ENCODE measurements at regions not wholly inside any gene's neighbourhood (a gene's known extent, or its start where the extent isn't known, plus 50 kb on each side); places are given as distances from the start of the nearest gene placed in this dataset.
"Not testable (repeated sequence)": the region's sequence is repeated elsewhere in the genome, so short reads cannot be mapped to it uniquely, and the experiment has no call there.

DNA sequence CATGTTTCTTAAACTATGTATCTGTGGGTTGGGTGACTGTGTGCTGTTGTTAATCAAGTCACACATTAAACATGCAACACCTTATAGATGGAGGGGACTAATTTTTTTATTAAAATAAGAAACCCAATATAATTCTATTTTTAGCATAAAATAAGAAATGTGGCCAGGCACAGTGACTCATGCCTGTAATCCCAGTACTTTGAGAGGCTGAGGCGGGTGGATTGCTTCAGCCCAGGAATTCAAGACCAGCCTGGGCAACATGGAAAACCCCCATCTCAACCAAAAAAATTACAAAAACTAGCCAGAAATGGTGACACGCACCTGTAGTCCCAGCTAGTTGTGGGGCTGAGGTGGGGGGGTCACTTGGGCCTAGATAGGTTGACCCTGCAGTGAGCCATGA is 1021.0 kb downstream of the EPHA3 start:
- H3K27me3 Mint-ChIP-seq, result no peaks in the 10 kb centered on the region
- no peaks in the 10 kb centered on the region for H3K4me1 Mint-ChIP-seq
- POLR2A ChIA-PET, result no interaction called here
- CTCF ChIA-PET, result no interaction called here
- no peak overlapping the region for H3K4me3 Mint-ChIP-seq
- H3K9me3 Mint-ChIP-seq, result peaks cover 12% of the 10 kb centered on the region
- no peak for DNase-seq
- no peak overlapping the region for H3K27ac Mint-ChIP-seq
- no peaks in the 10 kb centered on the region for H3K36me3 Mint-ChIP-seq (ENCODE audit: low read depth)

DNA sequence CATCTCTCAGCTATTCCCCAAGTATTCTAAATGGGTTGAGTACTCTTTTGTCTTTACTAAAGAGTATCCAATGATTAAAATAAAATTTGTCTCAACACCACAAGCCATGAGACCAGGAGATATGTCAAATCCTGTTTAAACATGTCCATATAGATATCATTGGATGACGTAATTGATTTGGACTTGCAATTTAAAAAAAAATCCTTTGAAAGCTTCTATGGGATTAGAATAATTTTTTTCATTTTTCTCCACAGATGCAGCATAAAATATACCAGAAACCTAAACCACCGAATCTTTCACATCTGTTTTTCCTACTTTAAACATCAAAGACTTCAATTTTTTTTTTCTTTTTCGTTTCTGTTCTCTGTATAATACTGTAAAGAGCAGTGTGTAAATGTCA is 1022.3 kb downstream of the EPHA3 start:
- POLR2A ChIA-PET, result no interaction called here
- H3K36me3 Mint-ChIP-seq (ENCODE audit: low read depth), result no peaks in the 10 kb centered on the region

DNA sequence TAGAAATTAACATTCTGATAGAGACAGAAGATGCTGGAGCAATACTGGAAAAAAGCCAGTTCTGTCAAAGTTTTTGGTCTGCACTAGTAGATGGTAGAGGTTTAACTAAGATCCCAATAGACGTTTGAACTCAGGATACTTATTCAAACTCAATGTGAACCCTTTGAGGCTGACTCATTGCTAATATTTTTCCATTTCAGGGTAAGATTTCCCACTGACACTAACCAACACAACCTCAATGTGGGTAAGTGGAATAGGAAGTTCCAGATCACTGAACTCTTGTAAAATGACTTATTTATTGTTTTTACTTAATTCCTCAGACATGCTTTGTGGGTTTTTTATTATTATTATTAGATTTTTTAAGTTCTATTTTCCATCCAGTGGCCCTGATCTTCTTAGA is 1024.8 kb downstream of the EPHA3 start:
- no peaks in the 10 kb centered on the region for H3K27me3 Mint-ChIP-seq
- no peaks in the 10 kb centered on the region for H3K4me1 Mint-ChIP-seq
- H3K9me3 Mint-ChIP-seq, result peaks cover 10% of the 10 kb centered on the region
- CTCF ChIA-PET, result no interaction called here
- no peaks in the 10 kb centered on the region for H3K36me3 Mint-ChIP-seq (ENCODE audit: low read depth)
- no peak for DNase-seq
- H3K27ac Mint-ChIP-seq, result no peak overlapping the region
- POLR2A ChIA-PET, result no interaction called here
- H3K4me3 Mint-ChIP-seq, result no peak overlapping the region

More for the DNA sequence above, 1022.3 kb downstream of the EPHA3 start:
- Mint-ChIP-seq H3K4me1 (no peaks in the 10 kb centered on the region), H3K4me3 (no peak overlapping the region), H3K9me3 (peaks cover 15% of the 10 kb centered on the region), H3K27ac (no peak overlapping the region), H3K27me3 (no peaks in the 10 kb centered on the region)
- CTCF ChIA-PET, result no interaction called here
- DNase-seq, result no peak

DNA sequence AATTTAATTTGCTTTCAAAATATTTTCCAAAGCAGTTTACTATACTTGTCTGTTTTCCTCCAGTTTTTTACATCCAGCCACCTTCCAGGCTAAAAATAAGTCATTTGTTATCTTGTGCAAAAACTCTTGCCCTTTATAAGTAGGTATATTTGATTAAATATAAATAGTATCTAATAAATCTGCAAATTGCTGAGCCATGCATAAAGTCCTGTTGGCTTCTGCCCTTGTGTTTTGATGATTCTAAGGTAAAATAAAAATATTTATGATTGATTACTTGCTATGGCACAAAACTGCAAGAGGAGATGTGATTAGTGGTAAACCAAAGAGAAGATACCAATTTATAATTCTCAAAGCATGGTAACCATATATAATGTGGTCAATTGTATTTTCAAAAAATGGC is 1026.7 kb downstream of the EPHA3 start:
- no peak for DNase-seq
- ChIA-PET POLR2A (no interaction called here), CTCF (no interaction called here)
- H3K36me3 Mint-ChIP-seq (ENCODE audit: low read depth), result no peaks in the 10 kb centered on the region
- H3K4me1 Mint-ChIP-seq, result no peaks in the 10 kb centered on the region
- no peak overlapping the region for H3K4me3 Mint-ChIP-seq
- peaks cover 10% of the 10 kb centered on the region for H3K9me3 Mint-ChIP-seq
- H3K27me3 Mint-ChIP-seq, result no peaks in the 10 kb centered on the region
- H3K27ac Mint-ChIP-seq, result no peak overlapping the region

DNA sequence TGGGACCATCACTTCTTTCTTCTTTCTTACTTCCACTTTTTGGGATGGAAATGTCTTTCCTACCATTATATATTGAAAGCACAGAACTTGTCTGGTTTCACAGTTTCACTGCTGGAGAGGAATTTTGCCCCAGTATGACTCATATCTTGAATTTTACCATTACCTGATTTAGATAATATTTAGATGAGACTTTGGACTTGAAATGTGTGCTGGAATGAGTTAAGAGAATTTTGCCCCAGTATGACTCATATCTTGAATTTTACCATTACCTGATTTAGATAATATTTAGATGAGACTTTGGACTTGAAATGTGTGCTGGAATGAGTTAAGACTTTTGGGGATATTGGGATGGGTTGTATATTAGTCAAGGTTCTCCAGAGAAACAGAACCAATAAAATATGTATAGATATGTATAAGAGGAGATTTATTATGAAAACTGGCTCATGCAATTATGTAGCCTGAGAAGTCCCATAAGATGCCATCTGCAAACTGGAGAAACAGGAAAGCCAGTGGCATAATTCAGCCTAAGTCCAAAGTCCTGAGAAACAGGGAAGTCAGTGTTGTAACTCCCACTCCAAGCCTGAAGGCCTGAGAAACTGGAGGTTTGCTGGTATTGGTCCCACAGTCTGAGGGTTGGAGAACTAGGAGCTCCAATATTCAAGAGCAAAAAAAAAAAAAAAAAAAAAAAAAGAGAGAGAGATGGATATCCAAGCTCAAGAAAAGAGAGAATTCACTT is 1029.2 kb downstream of the EPHA3 start:
- Mint-ChIP-seq H3K4me3 (no peak overlapping the region), H3K9me3 (peaks cover 10% of the 10 kb centered on the region), H3K36me3 (ENCODE audit: low read depth) (no peaks in the 10 kb centered on the region), H3K27ac (no peak overlapping the region), H3K4me1 (no peaks in the 10 kb centered on the region), H3K27me3 (no peaks in the 10 kb centered on the region)
- POLR2A ChIA-PET, result no interaction called here
- CTCF ChIA-PET, result no interaction called here
- no peak for DNase-seq

DNA sequence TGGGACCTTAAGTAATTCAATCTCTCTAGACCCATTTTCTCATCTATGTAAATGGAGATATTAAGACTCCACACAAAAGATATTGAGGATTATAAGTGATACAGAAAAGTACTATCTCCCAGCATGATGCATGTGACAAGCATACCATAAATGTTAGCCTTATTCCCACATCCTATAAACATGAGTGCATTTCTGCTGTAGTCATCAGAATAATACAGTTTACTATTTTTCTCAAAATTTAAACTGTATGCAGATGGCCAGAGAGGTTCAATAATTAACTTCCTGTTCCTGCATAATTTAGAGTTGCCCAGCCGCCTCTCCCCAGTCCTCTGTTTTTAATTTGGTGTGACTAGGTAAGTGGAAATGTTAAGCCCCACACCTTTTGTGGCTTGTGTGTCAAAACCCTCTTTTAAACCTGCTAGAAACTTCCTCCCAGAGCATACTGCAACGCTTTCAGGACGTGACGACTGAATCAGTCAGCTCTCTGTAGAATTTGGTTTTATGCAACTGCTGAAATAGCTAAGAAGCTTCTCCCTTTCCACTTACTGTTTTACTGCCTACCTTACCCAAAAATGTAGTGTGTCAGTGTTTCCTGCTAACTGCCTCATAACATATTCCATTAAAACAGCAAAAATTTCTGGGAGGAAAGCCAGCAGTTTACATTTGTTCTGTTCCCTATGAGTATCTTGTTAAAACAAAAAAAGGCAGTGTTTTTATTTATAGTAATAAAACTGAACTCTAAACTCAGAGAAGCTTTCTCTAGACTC is 1037.9 kb downstream of the EPHA3 start:
- no peak overlapping the region for H3K27ac Mint-ChIP-seq
- H3K4me1 Mint-ChIP-seq, result no peaks in the 10 kb centered on the region
- no peak for DNase-seq
- ChIA-PET POLR2A (no interaction called here), CTCF (no interaction called here)
- H3K36me3 Mint-ChIP-seq (ENCODE audit: low read depth), result no peaks in the 10 kb centered on the region
- H3K27me3 Mint-ChIP-seq, result no peaks in the 10 kb centered on the region
- H3K4me3 Mint-ChIP-seq, result no peak overlapping the region
- H3K9me3 Mint-ChIP-seq, result peaks cover 7% of the 10 kb centered on the region

DNA sequence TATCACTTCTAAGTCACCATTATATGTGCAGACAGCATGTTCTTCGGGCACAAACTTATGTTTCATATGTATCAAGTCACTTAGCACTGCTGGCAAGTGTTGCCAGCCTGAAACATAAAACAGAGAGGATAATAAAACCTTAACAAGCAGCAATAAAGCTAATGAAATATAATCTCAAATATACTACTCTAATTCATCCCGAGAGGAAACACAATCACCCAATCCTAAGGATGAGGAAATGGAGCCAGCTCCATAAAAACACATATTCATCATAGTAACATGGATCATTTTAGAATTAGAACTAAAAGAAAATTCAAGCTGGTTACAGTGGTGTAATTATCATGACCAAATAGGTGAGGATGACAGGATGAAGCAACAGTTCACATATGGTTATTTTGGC is 1072.7 kb downstream of the EPHA3 start:
- Mint-ChIP-seq H3K9me3 (peaks cover 4% of the 10 kb centered on the region), H3K4me3 (no peak overlapping the region), H3K27ac (no peak overlapping the region), H3K4me1 (no peaks in the 10 kb centered on the region), H3K27me3 (no peaks in the 10 kb centered on the region), H3K36me3 (ENCODE audit: low read depth) (no peaks in the 10 kb centered on the region)
- CTCF ChIA-PET, result no interaction called here
- no peak for DNase-seq
- POLR2A ChIA-PET, result no interaction called here

DNA sequence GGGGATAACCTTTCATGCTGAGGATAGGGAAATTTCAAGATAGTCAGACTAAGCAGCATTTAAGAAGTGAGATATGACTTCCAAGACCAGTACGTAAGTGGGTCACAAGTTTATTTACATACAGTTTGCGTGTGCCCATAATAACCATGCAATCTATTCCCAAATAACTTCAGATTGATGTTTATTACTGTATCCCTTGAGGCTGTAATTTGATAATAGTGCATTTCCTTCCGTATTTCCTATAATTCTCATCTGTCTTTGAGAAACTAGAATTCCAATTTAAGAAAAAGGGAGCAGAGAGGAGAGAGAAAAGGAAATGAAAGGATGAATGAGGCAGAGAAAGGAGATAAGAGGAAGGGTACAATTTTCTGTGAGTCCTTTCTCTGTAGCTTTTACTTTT is 1073.1 kb downstream of the EPHA3 start:
- CTCF ChIA-PET, result no interaction called here

DNA sequence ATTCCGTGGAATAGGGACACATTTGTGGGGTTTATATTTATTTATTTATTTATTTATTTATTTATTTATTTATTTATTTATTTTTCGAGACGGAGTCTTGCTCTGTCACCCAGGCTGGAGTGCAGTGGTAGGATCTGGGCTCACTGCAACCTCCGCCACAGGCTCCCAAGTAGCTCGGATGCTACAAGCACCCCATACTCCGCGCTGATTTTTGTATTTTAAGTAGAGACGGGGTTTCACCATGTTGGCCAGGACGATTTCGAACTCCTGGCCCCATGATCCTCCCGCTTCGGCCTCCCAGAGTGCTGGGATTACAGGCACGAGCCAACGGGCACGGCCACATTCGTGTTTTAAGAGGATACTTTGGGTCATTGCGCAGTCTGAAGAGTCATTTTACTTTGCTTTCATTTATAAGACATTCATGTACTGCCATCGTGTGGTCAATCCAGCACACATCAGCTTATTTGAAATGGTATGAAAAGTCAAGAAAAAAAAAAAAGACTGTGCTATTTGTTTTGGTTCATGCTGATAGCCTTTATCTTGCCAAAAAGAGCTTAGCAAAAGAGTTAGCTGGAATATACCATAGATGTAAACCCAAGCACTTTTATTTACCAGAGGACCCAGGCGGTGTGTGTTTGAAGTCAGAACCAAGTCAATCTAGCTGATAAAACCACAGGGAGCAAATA is 1075.0 kb downstream of the EPHA3 start:
- H3K27ac Mint-ChIP-seq; DNase-seq; CTCF ChIA-PET; POLR2A ChIA-PET; H3K27me3 Mint-ChIP-seq; H3K4me1 Mint-ChIP-seq; H3K4me3 Mint-ChIP-seq; H3K36me3 Mint-ChIP-seq (ENCODE audit: low read depth); H3K9me3 Mint-ChIP-seq: not testable (repeated sequence)

More for the DNA sequence above, 1073.1 kb downstream of the EPHA3 start:
- H3K27me3 Mint-ChIP-seq, result no peaks in the 10 kb centered on the region
- no peak overlapping the region for H3K27ac Mint-ChIP-seq
- H3K4me3 Mint-ChIP-seq, result no peak overlapping the region
- DNase-seq, result no peak
- POLR2A ChIA-PET, result no interaction called here
- H3K4me1 Mint-ChIP-seq, result no peaks in the 10 kb centered on the region
- H3K36me3 Mint-ChIP-seq (ENCODE audit: low read depth), result no peaks in the 10 kb centered on the region
- peaks cover 4% of the 10 kb centered on the region for H3K9me3 Mint-ChIP-seq

DNA sequence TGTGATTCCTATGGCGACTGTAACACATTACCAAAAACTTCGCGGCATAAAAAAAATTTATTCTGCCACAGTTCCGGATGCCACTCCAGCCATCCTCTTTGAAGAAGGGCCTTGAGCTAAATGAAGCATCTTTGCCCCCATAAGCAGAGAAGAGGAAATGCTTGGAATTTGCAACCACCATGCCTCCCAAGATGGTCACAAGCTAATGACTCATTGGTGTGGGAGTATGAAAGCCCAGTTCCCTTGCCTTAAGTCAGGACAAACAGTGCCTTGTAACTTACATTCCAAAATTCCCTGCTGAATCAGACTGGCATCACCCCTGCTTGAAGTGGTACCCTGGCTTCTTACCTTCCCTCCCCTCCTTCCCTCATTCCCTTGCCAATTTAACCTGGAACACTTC is 1077.4 kb downstream of the EPHA3 start:
- POLR2A ChIA-PET, result interaction anchor here (0.5 kb wide), 1 partner anchor 33 kb away, joined by 3 read pairs; no protein-coding TSS in a partner anchor
- Mint-ChIP-seq H3K4me1 (no peaks in the 10 kb centered on the region), H3K4me3 (no peak overlapping the region), H3K9me3 (peaks cover 3% of the 10 kb centered on the region), H3K36me3 (ENCODE audit: low read depth) (no peaks in the 10 kb centered on the region), H3K27ac (no peak overlapping the region), H3K27me3 (no peaks in the 10 kb centered on the region)
- DNase-seq, result no peak
- CTCF ChIA-PET, result no interaction called here

DNA sequence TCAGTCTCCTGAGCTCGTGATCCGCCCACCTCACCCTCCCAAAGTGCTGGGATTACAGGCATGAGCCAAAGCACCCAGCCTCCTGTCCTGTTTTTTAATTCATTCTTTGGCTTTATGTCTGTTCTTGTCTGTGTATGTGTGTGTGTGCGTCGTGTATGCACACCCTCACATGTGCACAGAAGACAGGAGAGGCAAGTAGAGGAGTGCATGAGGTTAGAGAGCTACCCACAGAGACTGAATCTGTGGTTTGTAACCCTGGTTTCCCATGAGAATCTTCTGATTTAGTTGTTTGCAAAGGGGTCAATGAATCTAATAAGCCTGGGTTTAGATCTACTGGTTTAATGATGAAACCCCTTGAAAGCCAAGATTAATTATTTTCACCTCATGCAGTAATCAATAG is 1090.0 kb downstream of the EPHA3 start:
- CTCF ChIA-PET, result not testable (repeated sequence)

DNA sequence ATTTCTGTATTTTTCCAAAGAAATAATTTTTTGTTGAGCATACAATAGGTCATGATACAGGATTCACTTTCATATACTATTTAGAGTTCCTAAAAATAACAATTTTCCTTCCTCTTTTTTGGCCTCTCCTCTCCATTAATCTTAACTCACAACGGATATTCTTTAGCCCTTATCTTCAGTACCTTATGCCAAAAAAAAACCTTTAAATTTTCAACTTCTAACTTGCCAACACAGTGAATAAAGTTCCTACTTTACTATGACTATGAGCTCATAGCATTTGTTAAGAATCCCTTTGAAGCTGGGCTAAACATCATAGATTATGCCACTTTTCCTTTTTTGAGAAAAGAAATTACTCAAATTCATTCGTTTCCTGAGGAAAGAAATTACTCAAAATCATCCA is 1095.5 kb downstream of the EPHA3 start:
- CTCF ChIA-PET; H3K27ac Mint-ChIP-seq; H3K27me3 Mint-ChIP-seq; H3K4me3 Mint-ChIP-seq; H3K4me1 Mint-ChIP-seq; H3K36me3 Mint-ChIP-seq (ENCODE audit: low read depth); DNase-seq; POLR2A ChIA-PET: not testable (repeated sequence)
- H3K9me3 Mint-ChIP-seq, result peaks cover 15% of the 10 kb centered on the region

More for the DNA sequence above, 1090.0 kb downstream of the EPHA3 start:
- H3K4me1 Mint-ChIP-seq; DNase-seq; H3K9me3 Mint-ChIP-seq; H3K36me3 Mint-ChIP-seq (ENCODE audit: low read depth); H3K4me3 Mint-ChIP-seq; H3K27me3 Mint-ChIP-seq; H3K27ac Mint-ChIP-seq; POLR2A ChIA-PET: not testable (repeated sequence)

DNA sequence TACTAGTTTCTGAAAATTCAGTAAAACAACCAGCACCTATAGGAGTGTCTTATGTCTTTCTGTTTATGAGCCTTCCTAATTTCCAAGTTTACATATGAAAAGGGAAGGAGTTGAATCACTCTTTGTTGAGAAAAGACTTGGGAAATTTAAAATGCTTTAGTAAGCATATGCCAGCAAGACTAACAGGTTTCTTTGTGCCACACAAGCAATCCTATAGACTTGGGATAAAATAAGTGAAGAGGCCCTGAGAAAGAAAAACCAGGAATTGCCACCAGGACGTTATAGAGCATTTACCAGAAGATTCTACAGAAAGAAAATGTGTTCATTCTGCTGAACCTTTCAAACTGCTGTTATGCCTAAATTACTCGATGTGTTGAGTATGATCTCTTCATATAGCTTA is 1099.1 kb downstream of the EPHA3 start:
- DNase-seq; H3K27ac Mint-ChIP-seq; CTCF ChIA-PET; H3K4me1 Mint-ChIP-seq; H3K27me3 Mint-ChIP-seq; H3K4me3 Mint-ChIP-seq; H3K36me3 Mint-ChIP-seq (ENCODE audit: low read depth); POLR2A ChIA-PET: not testable (repeated sequence)
- H3K9me3 Mint-ChIP-seq, result peaks cover 24% of the 10 kb centered on the region
